Common myeloid progenitor, CD34-positive (primary cell): ENCODE measurements at regions not wholly inside any gene's neighbourhood (a gene's known extent, or its start where the extent isn't known, plus 50 kb on each side); places are given as distances from the start of the nearest gene placed in this dataset.
A peak's percentile ranks its signal among the peaks of the same experiment; 100 is the strongest.

Experiments used
- CTCF ChIA-PET: fragments of 350-600 bp; sonication (Branson Sonifier 250); formaldehyde crosslinking; loops from one replicate; lab custom pipeline; 2021; ENCODE audit warnings: antibody characterized with exemption; lab: Charles Lee
- POLR2A ChIA-PET: fragments of 350-600 bp; sonication (Branson Sonifier 250); formaldehyde crosslinking; loops from one replicate; lab custom pipeline; 2021; ENCODE audit warnings: antibody characterized with exemption; lab: Charles Lee
- DNase-seq, 3 donors: peaks; one replicate each; pipeline versions ENCODE4 v3.0.0 to v3.0.0-alpha.2; 2013
- H3K27ac ChIP-seq, 2 experiments: 1 replicate in 1 of 2; 2 replicates in 1 of 2; pipeline ENCODE4 v1.7.0; 2013; ENCODE audit warnings: inconsistent platforms in 2 of 2, low read length in 2 of 2, mild to moderate bottlenecking in 2 of 2, low read depth in 1 of 2, moderate library complexity in 1 of 2; ENCODE audit not compliant: severe bottlenecking in 2 of 2, insufficient read depth in 1 of 2, poor library complexity in 1 of 2
- H3K27me3 ChIP-seq, 5 experiments: replicated peaks in 2 of 5; 1 replicate in 3 of 5; 2 replicates in 2 of 5; pipeline versions ENCODE4 v1.6.1 to v1.7.0; 2013; ENCODE audit warnings: low read length in 4 of 5, mild to moderate bottlenecking in 2 of 5, moderate library complexity in 2 of 5, inconsistent platforms in 1 of 5; ENCODE audit not compliant: insufficient read depth in 5 of 5, control insufficient read depth in 4 of 5
- H3K36me3 ChIP-seq, 4 experiments: 1 replicate in 2 of 4; 2 replicates in 2 of 4; pipeline versions ENCODE4 v1.6.1 to v1.7.0; 2013; ENCODE audit warnings: low read length in 3 of 4, control low read depth in 1 of 4, mild to moderate bottlenecking in 1 of 4; ENCODE audit not compliant: control insufficient read depth in 4 of 4, insufficient read depth in 4 of 4
- H3K4me1 ChIP-seq, 4 experiments: 1 replicate in 3 of 4; 2 replicates in 1 of 4; pipeline versions ENCODE4 v1.6.1 to v1.7.1; 2013; ENCODE audit warnings: low read length in 3 of 4, mild to moderate bottlenecking in 3 of 4, control low read depth in 1 of 4, inconsistent platforms in 1 of 4, moderate library complexity in 1 of 4; ENCODE audit not compliant: control insufficient read depth in 4 of 4, insufficient read depth in 4 of 4; ENCODE audit errors: control extremely low read depth in 1 of 4
- H3K4me3 ChIP-seq, 7 experiments: 1 replicate in 4 of 7; 2 replicates in 3 of 7; pipeline versions ENCODE4 v1.5.1 to v1.7.0; 2013; ENCODE audit warnings: mild to moderate bottlenecking in 7 of 7, low read length in 6 of 7, moderate library complexity in 6 of 7, inconsistent platforms in 2 of 7, low read depth in 2 of 7, control low read depth in 1 of 7; ENCODE audit not compliant: insufficient read depth in 4 of 7, control insufficient read depth in 1 of 7; ENCODE audit errors: extremely low read depth in 1 of 7
- H3K9me3 ChIP-seq, 5 experiments: 1 replicate in 4 of 5; 2 replicates in 1 of 5; pipeline versions ENCODE4 v1.6.1 to v1.7.1; 2013; ENCODE audit warnings: low read length in 4 of 5, mild to moderate bottlenecking in 2 of 5, inconsistent platforms in 1 of 5, low read depth in 1 of 5, moderate library complexity in 1 of 5; ENCODE audit not compliant: control insufficient read depth in 4 of 5, insufficient read depth in 2 of 5; ENCODE audit errors: control extremely low read depth in 1 of 5
- WGBS: methylation state at CpG from one replicate; pipeline ENCODE4 v1.1.5; 2013; ENCODE audit not compliant: insufficient coverage; 5-methylcytosine and 5-hydroxymethylcytosine counted together

GRCh38 chr11:81887671-81888070 lies 846.0 kb downstream of the FAM181B start:
- Histone ChIP-seq H3K27ac (no peak overlapping the region), H3K9me3 (peaks cover 1 to 25% (median 6%) of the 10 kb centered on the region in 5 experiments), H3K27me3 (peaks cover 0 to 12% (median 6%) of the 10 kb centered on the region in 5 experiments), H3K4me3 (no peak overlapping the region), H3K36me3 (no peaks in the 10 kb centered on the region), H3K4me1 (no peaks in the 10 kb centered on the region)
- no peak for DNase-seq
- ChIA-PET POLR2A (no interaction called here), CTCF (no interaction called here)
- no CpG with 5 or more reads among the region's 1 CpG for WGBS

- Histone ChIP-seq H3K27me3 (peaks cover 0 to 12% (median 6%) of the 10 kb centered on the region in 5 experiments), H3K36me3 (no peaks in the 10 kb centered on the region), H3K9me3 (peaks cover 1 to 22% (median 6%) of the 10 kb centered on the region in 5 experiments), H3K4me3 (no peak overlapping the region), H3K27ac (no peak overlapping the region), H3K4me1 (no peaks in the 10 kb centered on the region)
- POLR2A ChIA-PET: no interaction called here
- DNase-seq: no peak
- 100% methylated on average over 1 of the region's 2 CpGs for WGBS
- CTCF ChIA-PET: no interaction called here
These were observed 847.1 kb downstream of the FAM181B start for GRCh38 chr11:81886406-81887075.

GRCh38 chr11:81874635-81875034 lies 859.0 kb downstream of the FAM181B start:
- ChIA-PET CTCF (no interaction called here), POLR2A (no interaction called here)
- H3K9me3 ChIP-seq: no peaks in the 10 kb centered on the region
- no peak overlapping the region for H3K27ac ChIP-seq
- no peak overlapping the region for H3K4me3 ChIP-seq
- H3K4me1 ChIP-seq: peaks cover 4 to 13% (median 6%) of the 10 kb centered on the region in 4 experiments
- no CpG with 5 or more reads among the region's 2 CpGs for WGBS
- H3K36me3 ChIP-seq: no peaks in the 10 kb centered on the region
- H3K27me3 ChIP-seq: peaks cover 6 to 69% (median 38%) of the 10 kb centered on the region in 5 experiments
- DNase-seq: peak in 2 of 3 donors; percentile 6 to 14

DNA sequence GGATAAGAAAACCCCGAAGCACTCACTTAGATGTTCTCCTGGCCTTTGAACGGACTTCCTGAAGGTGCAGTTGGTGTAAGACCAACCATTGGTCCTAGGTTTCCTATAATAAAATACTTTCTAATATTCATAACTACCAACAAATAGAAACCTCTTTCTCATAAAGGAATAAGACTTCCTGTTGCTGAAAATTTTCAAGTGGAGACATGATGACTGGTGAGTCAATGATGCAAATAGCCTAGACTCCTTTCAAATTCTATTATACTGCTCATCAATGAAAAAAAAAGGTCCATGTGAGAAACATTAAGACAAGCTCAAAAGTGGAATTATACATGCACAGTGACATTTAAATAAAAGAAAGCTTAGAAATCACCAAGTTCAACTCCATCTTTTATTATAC lies 862.8 kb downstream of the FAM181B start:
- peaks cover 6 to 63% (median 31%) of the 10 kb centered on the region in 5 experiments for H3K27me3 ChIP-seq
- H3K4me3 ChIP-seq: no peak overlapping the region
- POLR2A ChIA-PET: no interaction called here
- no peak overlapping the region for H3K27ac ChIP-seq
- CTCF ChIA-PET: interaction anchor here (1.4 kb wide), 1 partner anchor 12 kb away, joined by 4 read pairs; no protein-coding TSS in a partner anchor
- DNase-seq: no peak
- H3K36me3 ChIP-seq: no peaks in the 10 kb centered on the region
- WGBS: 50% methylated on average over 2 of the region's 2 CpGs
- peaks cover 0 to 10% (median 0%) of the 10 kb centered on the region in 5 experiments for H3K9me3 ChIP-seq
- H3K4me1 ChIP-seq: peaks cover 4 to 21% (median 12%) of the 10 kb centered on the region in 4 experiments

- CTCF ChIA-PET: interaction anchor here (1.4 kb wide), 1 partner anchor 13 kb away, joined by 4 read pairs; no protein-coding TSS in a partner anchor
- no peaks in the 10 kb centered on the region for H3K36me3 ChIP-seq
- H3K9me3 ChIP-seq: peaks cover 0 to 10% (median 0%) of the 10 kb centered on the region in 5 experiments
- H3K27ac ChIP-seq: no peak overlapping the region
- no peak for DNase-seq
- H3K4me3 ChIP-seq: peak overlapping the region in 2 of 7 experiments; percentile 37 to 48
- POLR2A ChIA-PET: no interaction called here
- WGBS: no CpG with 5 or more reads among the region's 3 CpGs
- peaks cover 4 to 21% (median 12%) of the 10 kb centered on the region in 4 experiments for H3K4me1 ChIP-seq
- H3K27me3 ChIP-seq: peaks cover 6 to 59% (median 31%) of the 10 kb centered on the region in 5 experiments
These were observed 863.6 kb downstream of the FAM181B start for GRCh38 chr11:81870066-81870412.

GRCh38 chr11:81869351-81870065 lies 864.2 kb downstream of the FAM181B start:
- ChIA-PET POLR2A (no interaction called here), CTCF (interaction anchor here (0.7 kb wide), 1 partner anchor 859 kb away, joined by 4 read pairs; no protein-coding TSS in a partner anchor)
- no peak overlapping the region for H3K27ac ChIP-seq
- H3K4me1 ChIP-seq: peaks cover 4 to 19% (median 12%) of the 10 kb centered on the region in 4 experiments
- H3K9me3 ChIP-seq: peaks cover 0 to 10% (median 0%) of the 10 kb centered on the region in 5 experiments
- DNase-seq: peak; percentile 92 to 99 (median 98)
- WGBS: 100% methylated on average over 1 of the region's 1 CpG
- H3K4me3 ChIP-seq: peak overlapping the region in 2 of 7 experiments; percentile 37 to 48
- peaks cover 3 to 55% (median 30%) of the 10 kb centered on the region in 5 experiments for H3K27me3 ChIP-seq
- no peaks in the 10 kb centered on the region for H3K36me3 ChIP-seq
